ENCODE measurements at regions not wholly inside any gene's neighbourhood (a gene's known extent, or its start where the extent isn't known, plus 50 kb on each side); places are given as distances from the start of the nearest gene placed in this dataset.

- TF ChIP-seq POLR2A (IDR thresholded peaks at IDR 0.05) (no peak), CTCF (IDR thresholded peaks at IDR 0.05) (no peak), EP300 (IDR thresholded peaks at IDR 0.05) (no peak)
Measured at GRCh38 chr4:156118507-156119220, 165.0 kb upstream of the CTSO start.

Data from suprapubic skin (tissue), 3 donors.